Left forelimb (tissue), 1 donor: ENCODE measurements at regions not wholly inside any gene's neighbourhood (a gene's known extent, or its start where the extent isn't known, plus 50 kb on each side); places are given as distances from the start of the nearest gene placed in this dataset.

Source experiments
- DNase-seq: peaks from one replicate; pipeline ENCODE4 v3.0.0-alpha.2; 2018; ENCODE audit warnings: low spot score

DNA sequence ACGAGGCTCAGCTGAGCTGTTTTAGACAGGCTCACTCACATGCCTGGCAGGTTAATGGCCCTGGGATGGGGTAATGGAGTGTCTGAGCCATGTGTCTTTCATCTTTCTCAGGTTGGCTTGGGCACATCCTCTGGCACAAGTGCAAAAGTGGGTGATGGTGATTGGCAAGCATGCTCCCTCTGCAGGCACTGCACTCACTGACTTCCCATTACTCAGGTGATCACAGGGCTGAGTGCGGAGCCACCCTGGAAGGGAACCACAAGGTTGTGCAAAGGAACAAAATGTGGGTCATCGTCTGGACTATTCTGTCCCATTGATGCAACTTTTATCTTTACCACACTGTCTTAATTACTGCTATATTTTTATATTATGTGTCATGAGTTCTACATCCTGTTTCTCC is 244.1 kb upstream of the AKR1E2 start:
- DNase-seq: no peak

DNA sequence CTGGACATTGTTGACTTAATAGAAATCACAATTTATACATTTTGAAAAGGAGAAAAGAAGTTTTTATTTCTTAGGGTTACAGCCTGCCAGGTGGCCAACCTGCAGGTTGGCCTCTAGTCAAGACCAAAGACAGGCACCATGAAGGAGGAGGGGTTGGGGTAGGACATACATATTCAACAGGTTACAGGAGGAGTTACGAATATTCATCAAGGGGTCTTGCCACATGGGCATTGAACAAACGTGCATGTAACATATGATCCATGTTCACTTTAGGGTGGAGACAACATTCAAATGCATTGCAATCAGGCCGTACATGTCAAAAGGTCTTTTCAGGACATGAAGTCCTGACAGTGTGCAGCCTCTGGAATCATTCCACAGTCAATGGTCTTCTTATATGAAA is 246.2 kb upstream of the AKR1E2 start:
- DNase-seq: no peak

DNA sequence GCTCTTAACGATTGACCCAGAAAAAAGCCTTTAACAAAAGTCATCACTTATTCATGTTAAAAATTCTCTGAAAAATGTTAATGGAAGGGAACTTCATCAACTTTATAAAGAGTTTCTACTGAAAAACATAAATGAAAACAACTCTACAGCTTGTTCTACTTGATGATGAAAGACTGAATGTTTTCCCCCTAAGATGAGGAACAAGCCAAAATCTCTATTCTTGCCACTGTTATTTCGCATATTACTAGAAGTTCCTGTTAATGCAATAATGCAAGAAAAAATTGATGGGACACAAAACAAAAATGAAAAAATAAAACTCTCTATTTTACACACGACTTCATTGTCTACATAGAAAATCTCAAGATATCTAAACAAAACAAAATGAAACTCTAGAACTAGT is 249.8 kb upstream of the AKR1E2 start:
- DNase-seq: no peak

DNA sequence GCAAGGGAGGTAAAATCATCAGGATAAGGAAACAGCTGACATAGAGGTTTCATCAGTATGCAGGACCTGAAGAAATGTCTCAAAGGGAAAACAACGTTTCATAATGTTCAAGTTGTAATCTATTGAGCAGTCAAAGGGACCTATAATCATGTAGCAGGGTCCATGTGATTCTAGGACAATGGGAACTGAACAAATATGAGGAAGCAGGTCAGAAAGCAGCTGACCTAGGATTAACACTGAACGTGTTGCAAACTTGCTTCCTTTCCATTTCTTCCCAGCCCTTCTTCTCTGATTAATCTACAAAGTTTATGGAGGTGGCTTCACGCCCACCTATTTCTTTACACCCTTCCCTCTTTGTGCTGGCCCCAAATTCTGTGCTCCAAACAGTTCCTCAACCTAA is 256.9 kb upstream of the AKR1E2 start:
- no peak for DNase-seq

DNA sequence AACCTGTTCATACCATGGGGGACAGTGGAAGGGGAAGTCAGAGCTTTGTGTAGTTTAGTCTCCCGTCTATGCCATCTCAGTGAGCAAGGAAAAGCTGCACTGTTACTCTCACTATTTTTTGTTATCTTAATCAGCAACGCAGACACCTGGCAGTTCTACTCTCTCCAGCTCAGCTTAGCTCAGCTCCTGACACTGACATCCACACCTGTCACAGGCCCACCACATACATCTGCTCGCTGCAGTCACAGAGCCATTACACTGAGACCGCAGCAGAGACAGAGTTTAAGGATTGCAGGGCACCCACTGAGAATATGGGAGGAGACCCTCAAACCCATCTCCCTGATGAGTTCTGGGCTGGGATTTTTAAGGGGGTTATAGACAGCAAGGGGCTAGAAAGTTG is 257.3 kb upstream of the AKR1E2 start:
- DNase-seq: no peak

DNA sequence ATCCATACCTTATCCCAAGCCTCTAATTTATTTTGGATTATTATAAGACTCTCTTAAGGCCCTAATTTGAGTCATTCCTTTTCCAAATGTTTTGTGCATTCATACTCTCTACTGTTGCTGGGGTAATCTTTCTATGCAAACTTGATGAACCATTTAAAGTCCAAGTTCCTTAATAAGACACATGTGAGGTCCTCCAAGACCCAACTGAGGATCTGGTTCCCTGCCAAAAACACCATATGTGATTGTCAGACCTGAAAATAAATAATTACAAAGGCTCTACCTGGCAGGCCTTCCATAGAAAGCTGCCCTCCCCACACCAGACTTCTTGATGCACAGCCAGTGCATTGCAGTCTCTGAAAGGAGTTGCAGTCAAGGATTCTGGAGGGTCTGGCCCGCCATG is 257.9 kb upstream of the AKR1E2 start:
- DNase-seq: no peak

DNA sequence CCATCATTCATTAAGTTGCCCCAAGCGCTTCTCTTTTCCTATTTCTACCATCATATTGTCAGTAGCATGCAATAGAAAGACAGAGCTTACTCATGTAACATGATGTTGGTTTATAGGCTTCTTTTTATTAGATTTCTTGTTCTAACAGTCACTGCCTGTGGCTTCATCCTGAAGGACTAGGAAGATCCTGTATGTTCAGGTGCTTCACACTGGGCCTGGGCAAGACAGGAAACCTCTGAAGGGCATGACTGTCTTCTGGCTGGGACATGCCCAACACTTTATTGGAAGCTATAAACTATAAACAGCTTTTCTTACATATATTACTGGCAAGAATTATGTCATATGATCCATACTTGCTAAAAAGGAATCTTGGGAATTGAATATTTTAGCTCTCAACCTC is 258.4 kb upstream of the AKR1E2 start:
- no peak for DNase-seq

DNA sequence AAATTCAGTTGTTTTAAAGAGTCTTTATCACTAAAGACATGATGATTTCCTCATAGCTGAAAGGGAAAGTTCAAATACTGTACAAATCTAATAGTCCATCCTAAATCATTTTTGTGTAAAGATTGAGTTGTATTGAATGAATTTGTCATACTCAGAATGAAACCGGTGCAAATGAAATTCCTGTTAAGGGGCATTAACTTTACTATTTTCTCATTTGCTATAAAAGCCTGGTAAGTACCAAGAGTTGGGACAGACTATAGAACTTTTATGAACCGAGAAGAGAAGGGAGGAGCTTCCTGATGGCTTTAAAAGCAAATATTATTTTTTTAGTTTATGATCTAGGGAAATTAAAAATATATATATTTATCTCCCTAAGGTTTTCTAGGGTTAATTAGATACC is 260.0 kb upstream of the AKR1E2 start:
- DNase-seq: no peak

DNA sequence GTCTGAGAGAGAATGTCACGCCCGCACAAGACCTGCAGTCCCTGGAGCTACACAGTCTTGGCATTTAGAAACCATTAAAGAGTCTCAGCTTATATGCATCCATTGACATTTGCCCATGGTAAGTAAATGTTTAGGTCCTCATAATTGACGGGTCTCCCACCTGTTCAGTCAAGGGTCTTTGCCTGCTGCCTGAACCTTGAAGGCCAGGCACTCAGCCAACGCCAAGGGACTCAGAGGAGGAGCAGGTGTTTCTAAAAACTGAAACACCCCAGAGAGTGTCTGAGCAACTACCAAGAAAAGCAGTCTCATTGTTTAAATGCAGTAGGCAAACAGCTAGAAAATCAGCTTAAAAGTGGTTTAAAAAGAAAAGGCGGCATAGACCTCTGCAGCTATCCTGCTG is 264.7 kb upstream of the AKR1E2 start:
- DNase-seq: no peak

DNA sequence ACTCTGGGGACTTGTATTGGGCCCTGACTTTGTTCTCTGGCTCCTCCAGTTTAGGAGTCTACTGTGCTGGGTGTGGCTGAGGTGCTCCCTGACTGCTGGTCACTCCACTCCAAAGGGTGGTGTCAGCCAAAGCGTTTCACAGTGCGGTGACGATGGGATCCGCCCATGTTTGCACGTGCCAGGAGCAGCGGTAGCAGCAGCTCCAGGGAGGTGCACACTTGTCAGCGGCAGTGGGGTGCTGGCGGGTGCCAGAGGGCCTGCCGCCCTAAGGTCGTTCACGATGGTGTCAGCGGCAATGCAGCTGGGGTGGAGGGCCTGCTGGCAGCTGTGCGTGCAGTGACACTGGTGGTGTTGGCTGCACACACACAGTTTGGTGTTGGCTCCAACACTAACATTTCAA is 268.5 kb upstream of the AKR1E2 start:
- no peak for DNase-seq

DNA sequence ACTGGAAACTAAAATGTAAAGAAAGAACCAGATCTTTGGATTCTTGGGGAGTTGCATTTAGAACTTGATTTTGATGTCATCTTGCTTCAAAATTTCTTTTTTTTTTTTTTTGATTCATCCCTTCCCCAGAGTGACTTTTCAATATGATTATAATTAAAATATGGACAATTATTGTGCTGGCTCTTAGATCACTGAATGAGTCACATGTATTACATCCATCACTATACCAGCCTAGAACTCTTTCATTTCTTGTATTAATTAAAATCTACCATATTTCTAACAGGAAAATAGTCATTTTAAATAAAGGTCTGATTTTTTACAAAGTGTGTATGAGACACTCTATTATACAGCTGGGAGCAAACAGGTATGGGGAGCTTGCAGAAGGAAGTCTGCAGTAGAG is 269.5 kb upstream of the AKR1E2 start:
- no peak for DNase-seq

DNA sequence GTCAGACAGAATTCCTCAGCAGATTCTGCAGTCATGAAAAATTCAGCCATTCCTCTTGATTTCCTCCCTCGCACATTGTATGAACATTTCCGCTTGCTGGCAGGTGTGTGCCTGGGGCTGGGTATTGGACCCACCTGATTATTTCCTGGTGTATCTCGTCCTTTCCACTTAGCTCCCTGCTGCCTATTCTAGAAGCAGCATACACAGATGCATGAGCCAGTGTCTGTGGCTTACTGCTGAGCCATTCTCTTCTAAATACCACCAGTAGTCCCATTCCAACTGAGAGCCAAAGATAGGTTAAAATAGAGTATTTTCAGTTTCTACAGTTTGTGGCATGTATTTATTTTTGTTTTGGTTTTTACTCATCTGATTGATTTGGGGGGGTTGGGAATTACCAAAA is 270.1 kb upstream of the AKR1E2 start:
- DNase-seq: no peak

DNA sequence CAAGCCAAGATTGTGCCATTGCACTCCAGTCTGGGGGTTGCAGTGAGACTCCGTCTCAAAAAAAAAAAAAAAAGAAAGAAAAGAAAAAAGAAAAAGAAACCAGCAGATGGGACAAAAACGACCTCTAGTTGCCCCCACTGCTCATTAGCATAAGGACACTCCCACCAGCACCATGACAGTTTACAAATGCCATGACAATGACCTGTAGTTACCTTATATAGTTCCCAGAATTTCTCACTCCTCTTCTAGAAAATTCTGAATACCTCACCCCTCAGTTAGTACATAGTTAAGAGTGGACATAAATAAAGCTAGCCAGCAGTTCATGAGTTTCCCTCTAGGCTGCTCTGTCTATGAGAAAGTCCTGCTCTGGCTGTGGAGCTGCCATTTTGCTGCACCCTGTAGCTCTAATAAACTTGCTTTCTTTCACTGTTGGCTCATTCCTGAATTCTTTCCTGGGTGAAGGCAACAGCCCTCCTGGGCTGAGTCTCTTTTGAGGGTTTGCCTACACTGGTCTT is 276.8 kb upstream of the AKR1E2 start:
- DNase-seq: no peak

DNA sequence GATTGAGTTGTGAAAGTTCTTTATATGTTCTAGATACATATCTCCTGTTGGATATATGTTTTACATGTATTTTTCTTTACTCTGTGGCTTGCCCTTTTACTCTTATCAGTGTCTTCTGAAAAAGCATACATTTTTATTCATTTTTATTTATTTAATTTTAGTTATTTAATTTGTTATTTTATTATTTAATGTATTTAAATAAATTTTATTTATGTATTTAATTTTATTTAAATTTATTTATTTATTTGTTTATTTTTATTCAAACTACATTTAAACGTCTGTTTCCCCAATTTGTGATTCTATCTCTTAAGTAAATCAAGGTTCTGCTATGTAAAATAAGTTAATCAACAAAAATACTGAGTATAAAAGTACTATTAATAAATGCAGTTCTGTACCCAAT is 279.1 kb upstream of the AKR1E2 start:
- no peak for DNase-seq

DNA sequence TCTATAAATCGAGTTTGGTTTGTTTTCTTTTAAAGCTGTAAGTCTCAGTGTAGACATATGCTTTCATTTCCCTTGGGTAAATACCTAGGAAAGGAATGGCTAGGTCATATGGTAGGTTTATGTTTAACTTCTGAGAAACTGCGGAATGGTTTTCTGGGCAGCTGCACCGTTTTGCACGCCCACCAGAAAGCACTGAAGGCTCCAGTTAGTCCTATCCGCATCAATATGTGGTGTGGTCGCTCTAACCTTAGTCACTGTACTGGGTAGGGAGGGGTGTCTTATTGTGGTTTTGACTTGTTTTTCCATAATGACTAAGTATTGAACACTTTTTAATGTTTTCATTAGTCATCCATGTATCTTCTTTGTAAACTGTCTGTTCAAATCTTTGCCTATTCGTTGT is 279.5 kb upstream of the AKR1E2 start:
- DNase-seq: no peak

DNA sequence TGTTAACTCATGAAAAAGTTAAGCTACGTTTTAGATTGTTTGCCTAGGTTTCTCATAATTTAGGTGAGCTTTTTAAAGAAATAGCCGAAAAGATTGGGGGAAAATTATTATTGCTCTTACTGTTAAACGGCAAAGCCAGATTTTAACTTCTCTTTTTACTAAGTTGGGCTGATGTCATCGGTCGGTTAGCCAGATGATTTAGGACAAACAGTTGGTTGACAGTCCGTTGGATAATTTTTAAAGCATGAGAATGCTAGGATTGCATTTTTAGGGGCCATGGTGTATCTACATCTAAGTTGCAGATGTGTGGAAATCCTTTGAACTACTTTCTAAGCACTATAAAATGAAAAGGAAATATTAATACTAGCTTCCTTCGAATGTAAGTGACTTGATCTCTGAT is 280.9 kb upstream of the AKR1E2 start:
- DNase-seq: no peak

DNA sequence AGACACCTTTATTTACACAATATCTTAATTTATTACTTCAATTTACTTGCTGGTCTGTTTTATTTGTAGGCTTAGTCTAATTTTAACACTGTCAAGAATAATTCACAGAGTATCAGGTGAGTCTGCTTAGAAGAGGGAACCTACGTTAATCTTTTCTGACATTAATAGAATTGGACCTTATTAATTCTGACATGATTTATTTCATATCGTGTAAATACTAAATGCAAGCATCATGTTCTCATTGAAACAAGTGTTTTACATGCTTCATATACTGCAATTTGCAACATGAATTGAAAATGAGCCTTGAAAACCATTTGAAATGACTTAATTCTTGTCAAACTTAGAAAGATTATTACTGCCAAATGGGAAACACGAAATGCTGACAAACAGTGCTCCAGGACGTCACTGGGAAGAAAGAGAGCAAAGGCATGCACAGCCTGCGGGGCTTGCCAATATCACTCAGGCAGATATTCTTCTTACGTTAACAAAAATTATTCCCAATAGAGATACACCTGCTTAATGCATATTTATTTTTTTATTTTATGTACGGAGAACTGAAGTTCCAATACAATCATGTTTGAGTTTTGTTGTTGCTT is 282.0 kb upstream of the AKR1E2 start:
- no peak for DNase-seq

DNA sequence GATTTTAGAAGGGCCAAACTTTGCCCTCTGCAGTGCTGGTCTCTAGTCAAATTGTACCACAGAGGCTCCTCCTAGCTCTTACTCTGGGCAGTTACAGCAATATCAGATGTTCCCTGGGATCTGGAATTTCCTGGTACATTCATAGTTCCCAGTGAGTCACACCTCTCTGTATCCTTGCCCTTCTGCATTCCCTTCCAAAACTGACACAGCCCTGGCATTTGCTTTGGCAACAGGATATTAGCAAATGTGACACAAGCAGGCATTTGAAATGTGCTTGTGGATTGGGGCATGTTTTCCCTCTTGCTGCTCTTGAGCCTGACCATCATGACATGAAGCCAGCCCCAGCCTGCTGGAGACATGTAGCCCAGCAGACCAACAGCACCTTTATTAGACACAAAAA is 284.7 kb upstream of the AKR1E2 start:
- DNase-seq: no peak

DNA sequence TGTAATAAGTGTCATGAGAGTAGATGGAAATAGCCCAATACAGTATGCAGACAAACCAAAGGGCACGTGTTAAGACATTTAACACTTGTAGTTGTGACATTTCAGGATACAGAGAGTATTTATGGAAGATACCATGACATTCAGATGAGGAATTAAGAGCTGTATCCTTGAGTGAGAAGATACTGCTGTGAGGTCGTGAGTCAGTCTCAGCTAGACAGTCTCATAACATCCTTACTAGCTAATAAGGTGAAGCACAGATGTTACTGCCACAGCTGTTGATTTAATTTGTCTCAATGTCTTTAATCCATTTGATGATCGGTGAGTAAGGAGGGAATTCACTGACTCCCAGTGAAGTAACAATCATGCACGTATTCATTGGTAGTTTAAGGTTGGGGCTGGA is 288.0 kb upstream of the AKR1E2 start:
- DNase-seq: no peak

DNA sequence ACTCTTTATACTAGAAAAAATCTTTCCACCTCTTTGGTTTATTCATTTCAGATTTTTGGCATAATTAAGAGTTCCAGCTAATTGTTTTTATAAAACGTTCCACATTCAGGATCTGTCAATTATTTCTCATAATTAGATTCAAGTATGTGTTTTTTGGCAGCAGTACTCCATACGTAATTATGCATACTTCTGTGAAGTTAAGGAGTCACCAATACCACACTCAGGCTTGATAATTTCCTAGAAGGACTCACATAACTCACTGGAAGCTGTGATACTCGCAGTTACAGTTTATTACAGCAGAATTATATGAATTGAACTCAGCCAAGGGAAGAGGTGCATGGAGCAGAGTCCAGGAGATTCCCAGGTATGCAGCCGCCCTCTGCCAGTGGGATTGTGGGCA is 290.5 kb upstream of the AKR1E2 start:
- DNase-seq: no peak

DNA sequence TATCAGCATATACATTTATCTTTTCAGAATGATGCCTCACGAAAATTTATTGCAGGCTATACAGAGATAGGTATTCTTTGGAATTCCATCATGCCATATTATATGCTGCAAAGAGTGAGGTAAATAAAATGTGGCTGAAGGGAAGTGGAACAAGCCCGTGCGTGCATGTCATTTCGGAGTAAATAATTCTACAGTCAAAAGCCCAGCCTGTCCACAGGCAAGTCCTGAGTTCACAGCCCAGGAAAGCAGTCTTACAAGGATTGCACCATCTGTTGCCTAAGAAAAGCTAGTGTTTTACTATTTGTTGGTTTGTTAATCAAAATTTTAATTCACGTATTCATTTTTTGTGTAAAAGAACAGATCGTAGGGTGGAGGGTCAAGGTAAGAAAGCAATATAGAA is 292.4 kb upstream of the AKR1E2 start:
- DNase-seq: no peak

DNA sequence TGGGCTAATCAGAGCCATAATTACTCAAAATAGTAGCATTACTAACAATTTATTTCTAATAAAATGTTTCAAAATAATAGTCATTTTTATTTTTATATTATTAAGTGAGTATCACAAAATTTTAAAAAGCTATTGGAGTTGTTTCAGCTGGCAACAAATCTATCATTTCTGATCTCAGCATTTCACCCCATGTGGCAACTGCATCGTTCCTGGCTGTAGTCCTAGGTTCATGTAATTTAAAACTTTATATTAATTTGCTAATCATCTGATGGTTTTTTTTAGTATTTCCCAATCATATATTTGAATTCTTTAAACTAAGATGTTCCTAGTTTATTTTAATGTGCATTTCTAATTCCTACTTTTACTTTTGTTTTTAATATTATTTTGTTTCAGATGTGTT is 293.0 kb upstream of the AKR1E2 start:
- DNase-seq: no peak

DNA sequence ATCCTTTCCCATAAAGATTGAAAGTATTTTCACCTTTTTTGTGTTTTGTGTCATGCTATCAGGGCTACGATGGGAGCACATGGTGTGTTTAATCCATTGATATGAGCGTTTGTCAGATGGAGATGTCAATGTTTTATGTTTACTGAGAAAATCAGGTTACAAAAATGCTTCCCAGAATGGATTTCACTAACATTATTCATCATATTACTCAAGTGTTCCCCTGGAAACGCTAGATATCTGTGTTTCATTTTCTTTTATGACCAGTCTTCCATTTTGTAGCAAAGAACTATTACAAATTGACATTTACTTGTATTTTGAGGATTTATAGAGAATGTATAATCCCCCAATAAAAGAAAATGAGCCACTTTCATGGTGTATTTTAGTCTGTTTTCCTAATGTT is 293.5 kb upstream of the AKR1E2 start:
- no peak for DNase-seq

DNA sequence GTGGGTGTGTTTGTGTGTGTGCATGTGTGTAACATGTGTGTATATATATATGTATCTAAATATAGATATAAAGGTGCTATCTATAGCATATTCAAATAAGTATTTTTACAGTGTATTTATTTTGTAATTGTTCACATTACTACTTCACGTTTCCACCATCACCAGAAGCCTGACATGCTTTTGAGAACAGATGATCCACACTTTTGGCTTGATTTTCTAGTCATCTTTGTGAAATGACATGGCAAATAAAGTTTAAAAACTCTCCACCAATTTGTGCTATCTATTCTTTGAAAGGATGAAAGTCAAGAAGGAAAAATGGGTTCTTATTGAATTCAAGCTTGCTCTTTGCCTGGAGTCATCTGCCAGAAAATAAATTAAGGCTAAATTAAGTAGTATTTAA is 294.0 kb upstream of the AKR1E2 start:
- no peak for DNase-seq

DNA sequence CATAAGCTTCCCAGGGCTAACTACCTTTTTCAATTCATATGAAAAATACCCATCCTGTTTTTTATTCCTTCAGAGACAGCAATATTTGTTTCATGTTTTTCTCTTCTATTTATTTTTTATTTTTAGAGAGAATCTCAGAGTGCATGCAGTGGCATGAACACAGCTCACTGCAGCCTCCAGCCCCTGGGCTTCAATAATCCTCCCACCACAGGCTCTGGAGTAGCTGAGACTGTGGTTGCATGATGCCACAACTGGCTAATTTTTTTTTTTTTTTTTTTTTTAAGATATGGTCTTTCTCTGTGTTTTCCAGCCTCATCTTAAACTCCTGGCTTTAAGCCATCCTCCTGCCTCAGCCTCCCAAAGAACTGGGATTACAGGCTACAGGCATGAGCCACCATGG is 296.7 kb upstream of the AKR1E2 start:
- no peak for DNase-seq
